Common myeloid progenitor, CD34-positive (primary cell): ENCODE measurements at regions not wholly inside any gene's neighbourhood (a gene's known extent, or its start where the extent isn't known, plus 50 kb on each side); places are given as distances from the start of the nearest gene placed in this dataset.

ENCODE experiments used
- CTCF ChIA-PET: fragments of 350-600 bp; sonication (Branson Sonifier 250); formaldehyde crosslinking; loops from one replicate; lab custom pipeline; 2021; ENCODE audit warnings: antibody characterized with exemption; lab: Charles Lee
- POLR2A ChIA-PET: fragments of 350-600 bp; sonication (Branson Sonifier 250); formaldehyde crosslinking; loops from one replicate; lab custom pipeline; 2021; ENCODE audit warnings: antibody characterized with exemption; lab: Charles Lee
- DNase-seq, 3 donors: peaks; one replicate each; pipeline versions ENCODE4 v3.0.0 to v3.0.0-alpha.2; 2013
- H3K27ac ChIP-seq, 2 experiments: 1 replicate in 1 of 2; 2 replicates in 1 of 2; pipeline ENCODE4 v1.7.0; 2013; ENCODE audit warnings: inconsistent platforms in 2 of 2, low read length in 2 of 2, mild to moderate bottlenecking in 2 of 2, low read depth in 1 of 2, moderate library complexity in 1 of 2; ENCODE audit not compliant: severe bottlenecking in 2 of 2, insufficient read depth in 1 of 2, poor library complexity in 1 of 2
- H3K27me3 ChIP-seq, 5 experiments: replicated peaks in 2 of 5; 1 replicate in 3 of 5; 2 replicates in 2 of 5; pipeline versions ENCODE4 v1.6.1 to v1.7.0; 2013; ENCODE audit warnings: low read length in 4 of 5, mild to moderate bottlenecking in 2 of 5, moderate library complexity in 2 of 5, inconsistent platforms in 1 of 5; ENCODE audit not compliant: insufficient read depth in 5 of 5, control insufficient read depth in 4 of 5
- H3K36me3 ChIP-seq, 4 experiments: 1 replicate in 2 of 4; 2 replicates in 2 of 4; pipeline versions ENCODE4 v1.6.1 to v1.7.0; 2013; ENCODE audit warnings: low read length in 3 of 4, control low read depth in 1 of 4, mild to moderate bottlenecking in 1 of 4; ENCODE audit not compliant: control insufficient read depth in 4 of 4, insufficient read depth in 4 of 4
- H3K4me1 ChIP-seq, 4 experiments: 1 replicate in 3 of 4; 2 replicates in 1 of 4; pipeline versions ENCODE4 v1.6.1 to v1.7.1; 2013; ENCODE audit warnings: low read length in 3 of 4, mild to moderate bottlenecking in 3 of 4, control low read depth in 1 of 4, inconsistent platforms in 1 of 4, moderate library complexity in 1 of 4; ENCODE audit not compliant: control insufficient read depth in 4 of 4, insufficient read depth in 4 of 4; ENCODE audit errors: control extremely low read depth in 1 of 4
- H3K4me3 ChIP-seq, 7 experiments: 1 replicate in 4 of 7; 2 replicates in 3 of 7; pipeline versions ENCODE4 v1.5.1 to v1.7.0; 2013; ENCODE audit warnings: mild to moderate bottlenecking in 7 of 7, low read length in 6 of 7, moderate library complexity in 6 of 7, inconsistent platforms in 2 of 7, low read depth in 2 of 7, control low read depth in 1 of 7; ENCODE audit not compliant: insufficient read depth in 4 of 7, control insufficient read depth in 1 of 7; ENCODE audit errors: extremely low read depth in 1 of 7
- H3K9me3 ChIP-seq, 5 experiments: 1 replicate in 4 of 5; 2 replicates in 1 of 5; pipeline versions ENCODE4 v1.6.1 to v1.7.1; 2013; ENCODE audit warnings: low read length in 4 of 5, mild to moderate bottlenecking in 2 of 5, inconsistent platforms in 1 of 5, low read depth in 1 of 5, moderate library complexity in 1 of 5; ENCODE audit not compliant: control insufficient read depth in 4 of 5, insufficient read depth in 2 of 5; ENCODE audit errors: control extremely low read depth in 1 of 5
- WGBS: methylation state at CpG from one replicate; pipeline ENCODE4 v1.1.5; 2013; ENCODE audit not compliant: insufficient coverage; 5-methylcytosine and 5-hydroxymethylcytosine counted together

DNA sequence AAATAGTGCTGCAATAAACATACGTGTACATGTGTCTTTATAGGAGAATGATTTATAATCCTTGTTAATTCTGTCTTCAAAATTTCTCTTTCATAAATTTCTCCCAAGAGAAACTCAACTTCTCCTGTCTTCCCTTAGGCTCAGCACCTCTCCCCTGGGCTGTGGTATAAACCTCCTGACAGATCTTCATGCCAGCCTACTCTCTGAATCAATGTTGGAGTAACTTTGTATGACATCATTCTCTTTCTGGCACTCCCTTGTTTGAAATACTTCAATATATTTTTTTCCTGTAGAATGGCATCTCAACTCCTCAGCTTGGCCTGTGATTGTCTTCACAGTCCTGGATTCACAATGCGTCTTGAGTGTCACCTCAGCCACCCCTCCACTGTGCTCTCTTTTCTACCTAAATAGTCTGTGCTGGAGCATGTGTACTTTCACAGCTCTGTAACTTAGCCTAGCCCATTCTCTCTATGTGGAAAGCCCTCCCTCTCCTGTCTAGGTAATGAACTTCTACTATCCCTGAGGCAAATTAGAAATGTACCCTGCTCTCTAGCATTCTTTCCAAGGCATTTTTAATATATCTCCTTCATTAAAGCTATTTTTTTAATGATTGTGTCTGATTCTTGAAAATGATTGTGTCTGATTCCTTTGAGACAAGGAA lies 649.9 kb upstream of the FANCL start:
- no peak overlapping the region for H3K27ac ChIP-seq
- ChIA-PET POLR2A (no interaction called here), CTCF (interaction anchor here (1.0 to 1.4 kb wide), 3 partner anchors 9 to 129 kb away, joined by 3 to 5 read pairs (median 5); no protein-coding TSS in a partner anchor)
- peaks cover 5 to 36% (median 12%) of the 10 kb centered on the region in 4 experiments for H3K4me1 ChIP-seq
- peak in 2 of 3 donors; percentile 49 to 51 for DNase-seq
- WGBS = 100% methylated on average over 1 of the region's 2 CpGs
- H3K4me3 ChIP-seq = no peak overlapping the region
- no peaks in the 10 kb centered on the region for H3K9me3 ChIP-seq
- no peaks in the 10 kb centered on the region for H3K27me3 ChIP-seq
- H3K36me3 ChIP-seq = no peaks in the 10 kb centered on the region

DNA sequence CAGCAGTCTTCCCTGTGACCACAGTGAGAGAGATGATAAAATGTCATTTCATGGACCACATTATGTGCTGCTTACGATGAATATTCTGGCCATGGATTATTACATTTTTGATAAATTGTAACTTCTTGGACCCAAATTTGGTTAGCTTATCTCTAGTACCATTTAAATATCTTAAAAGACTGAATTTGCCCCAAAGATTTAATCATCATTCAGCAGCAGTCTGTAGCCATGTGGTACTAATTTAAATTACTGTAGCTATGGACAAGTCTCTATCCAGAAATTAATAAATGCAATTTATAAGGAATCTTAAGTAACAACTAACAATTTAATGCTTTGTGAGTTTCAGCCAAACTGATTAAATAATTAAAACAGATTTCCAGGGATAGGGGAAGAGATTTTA lies 644.9 kb upstream of the FANCL start:
- H3K4me3 ChIP-seq = no peak overlapping the region
- DNase-seq = no peak
- no peaks in the 10 kb centered on the region for H3K27me3 ChIP-seq
- no peak overlapping the region for H3K27ac ChIP-seq
- no peaks in the 10 kb centered on the region for H3K36me3 ChIP-seq
- no peaks in the 10 kb centered on the region for H3K9me3 ChIP-seq
- WGBS = no CpG with 5 or more reads among the region's 1 CpG
- ChIA-PET CTCF (interaction anchor here (0.6 kb wide), 1 partner anchor 231 kb away, joined by 4 read pairs; no protein-coding TSS in a partner anchor), POLR2A (no interaction called here)
- H3K4me1 ChIP-seq = no peaks in the 10 kb centered on the region

DNA sequence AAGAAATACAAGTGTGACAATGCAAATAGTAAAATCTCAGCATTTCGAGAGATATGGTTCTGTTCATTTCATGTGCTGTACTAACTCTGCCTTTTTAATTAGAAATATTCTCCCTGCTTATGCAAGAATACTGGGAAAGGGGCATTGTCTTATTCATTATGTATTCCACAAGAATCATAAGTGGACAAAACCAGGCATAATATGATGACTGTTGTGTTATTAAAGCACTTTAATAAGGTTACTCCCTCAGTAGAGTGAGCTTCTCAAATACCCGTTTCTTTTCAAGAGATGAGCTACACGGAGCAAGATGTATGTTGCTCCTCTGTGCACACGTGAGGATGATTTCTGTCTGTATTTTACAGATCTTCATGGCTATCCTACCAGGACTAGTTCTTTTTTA lies 638.7 kb upstream of the FANCL start:
- 96% methylated on average over 4 of the region's 4 CpGs for WGBS
- H3K27ac ChIP-seq = no peak overlapping the region
- no peaks in the 10 kb centered on the region for H3K4me1 ChIP-seq
- CTCF ChIA-PET = no interaction called here
- POLR2A ChIA-PET = no interaction called here
- no peak overlapping the region for H3K4me3 ChIP-seq
- no peaks in the 10 kb centered on the region for H3K27me3 ChIP-seq
- no peak for DNase-seq
- peaks cover 0 to 4% (median 0%) of the 10 kb centered on the region in 4 experiments for H3K36me3 ChIP-seq
- H3K9me3 ChIP-seq = no peaks in the 10 kb centered on the region

- H3K27ac ChIP-seq = no peak overlapping the region
- ChIA-PET CTCF (no interaction called here), POLR2A (no interaction called here)
- H3K36me3 ChIP-seq = peaks cover 0 to 4% (median 0%) of the 10 kb centered on the region in 4 experiments
- no CpG with 5 or more reads among the region's 1 CpG for WGBS
- H3K4me1 ChIP-seq = no peaks in the 10 kb centered on the region
- no peaks in the 10 kb centered on the region for H3K9me3 ChIP-seq
- no peaks in the 10 kb centered on the region for H3K27me3 ChIP-seq
- no peak for DNase-seq
- no peak overlapping the region for H3K4me3 ChIP-seq
These were observed 637.7 kb upstream of the FANCL start for GRCh38 chr2:58878778-58879177.

DNA sequence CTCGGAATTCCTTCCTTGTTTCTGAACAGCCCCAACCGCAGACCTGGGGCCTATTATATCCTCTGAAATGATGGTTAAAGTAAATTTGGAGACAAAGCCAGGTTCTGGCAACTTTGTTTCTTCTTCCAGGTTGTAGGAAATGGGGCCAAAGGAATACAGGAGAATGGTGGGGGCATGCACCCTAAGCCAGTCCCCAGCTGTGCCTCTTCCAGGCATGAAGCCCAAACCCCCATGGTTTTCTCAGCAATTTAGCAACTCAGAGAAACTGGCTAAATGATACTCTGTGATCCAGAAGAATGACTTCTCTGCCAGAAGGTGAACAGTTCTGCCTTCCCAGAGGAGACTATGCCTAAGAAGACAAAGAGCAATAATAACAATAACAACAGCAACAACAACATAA lies 635.0 kb upstream of the FANCL start:
- WGBS = no CpG with 5 or more reads among the region's 2 CpGs
- H3K9me3 ChIP-seq = no peaks in the 10 kb centered on the region
- no peak for DNase-seq
- H3K27me3 ChIP-seq = no peaks in the 10 kb centered on the region
- peaks cover 0 to 4% (median 0%) of the 10 kb centered on the region in 4 experiments for H3K36me3 ChIP-seq
- H3K4me3 ChIP-seq = no peak overlapping the region
- no peaks in the 10 kb centered on the region for H3K4me1 ChIP-seq
- POLR2A ChIA-PET = no interaction called here
- CTCF ChIA-PET = no interaction called here
- H3K27ac ChIP-seq = no peak overlapping the region

GRCh38 chr2:58875436-58875835 lies 634.3 kb upstream of the FANCL start:
- WGBS = 100% methylated on average over 4 of the region's 4 CpGs
- Histone ChIP-seq H3K27ac (no peak overlapping the region), H3K27me3 (no peaks in the 10 kb centered on the region), H3K4me3 (no peak overlapping the region), H3K9me3 (no peaks in the 10 kb centered on the region), H3K4me1 (no peaks in the 10 kb centered on the region), H3K36me3 (peaks cover 0 to 4% (median 0%) of the 10 kb centered on the region in 4 experiments)
- DNase-seq = no peak
- POLR2A ChIA-PET = no interaction called here
- CTCF ChIA-PET = interaction anchor here (1.1 kb wide), 1 partner anchor 75 kb away, joined by 3 read pairs; no protein-coding TSS in a partner anchor

- 96% methylated on average over 4 of the region's 4 CpGs for WGBS
- H3K9me3 ChIP-seq = no peaks in the 10 kb centered on the region
- H3K4me1 ChIP-seq = no peaks in the 10 kb centered on the region
- no peak overlapping the region for H3K27ac ChIP-seq
- H3K4me3 ChIP-seq = no peak overlapping the region
- H3K36me3 ChIP-seq = peaks cover 0 to 6% (median 0%) of the 10 kb centered on the region in 4 experiments
- H3K27me3 ChIP-seq = no peaks in the 10 kb centered on the region
- ChIA-PET CTCF (interaction anchor here (1.3 to 1.4 kb wide), 2 partner anchors 28 to 108 kb away, joined by 3 read pairs; no protein-coding TSS in a partner anchor), POLR2A (no interaction called here)
- peak in 2 of 3 donors; percentile 30 to 37 for DNase-seq
These were observed 630.5 kb upstream of the FANCL start for GRCh38 chr2:58871469-58872142.
